HEK293T (cell line): ENCODE measurements at regions not wholly inside any gene's neighbourhood (a gene's known extent, or its start where the extent isn't known, plus 50 kb on each side); places are given as distances from the start of the nearest gene placed in this dataset.

ENCODE experiments used
- CTCF ChIA-PET: fragments of 350-600 bp; formaldehyde crosslinking; extraction: SDS; loops from one replicate; lab custom pipeline; 2021; ENCODE audit warnings: antibody characterized with exemption, inconsistent platforms; lab: Yijun Ruan, JAX
- POLR2A ChIA-PET: fragments of 350-600 bp; formaldehyde crosslinking; extraction: SDS; loops from one replicate; lab custom pipeline; 2020; ENCODE audit warnings: antibody characterized with exemption, inconsistent platforms; lab: Yijun Ruan, JAX
- DNase-seq: peaks from one replicate; pipeline ENCODE4 v3.0.0; 2012; ENCODE audit warnings: mixed read lengths; ENCODE audit errors: extremely low spot score
- ARNT ChIP-seq: fragments of 450-650 bp; IDR thresholded peaks from 2 replicates; pipeline ENCODE4 v1.6.1; 2017; ENCODE audit warnings: mild to moderate bottlenecking
- BHLHE40 ChIP-seq: fragments of 450-650 bp; IDR thresholded peaks from 2 replicates; pipeline ENCODE4 v1.6.1; 2016; ENCODE audit warnings: mild to moderate bottlenecking, moderate library complexity, borderline replicate concordance
- CTBP1 ChIP-seq: fragments of 450-650 bp; IDR thresholded peaks from 2 replicates; pipeline ENCODE4 v1.6.1; 2016; ENCODE audit warnings: borderline replicate concordance
- ELF4 ChIP-seq: fragments of 450-650 bp; IDR thresholded peaks from 2 replicates; pipeline ENCODE4 v1.6.1; 2017; ENCODE audit warnings: antibody characterized with exemption
- FOXA1 ChIP-seq: fragments of 450-650 bp; IDR thresholded peaks from 2 replicates; pipeline ENCODE4 v1.6.1; 2016; ENCODE audit warnings: mild to moderate bottlenecking
- FOXK2 ChIP-seq: fragments of 450-650 bp; IDR thresholded peaks from 2 replicates; pipeline ENCODE4 v1.6.1; 2016; ENCODE audit warnings: mild to moderate bottlenecking
- FOXM1 ChIP-seq: fragments of 450-650 bp; IDR thresholded peaks from 2 replicates; pipeline ENCODE4 v1.6.1; 2017; ENCODE audit warnings: mild to moderate bottlenecking, borderline replicate concordance
- HDGF ChIP-seq: fragments of 450-650 bp; IDR thresholded peaks from 2 replicates; pipeline ENCODE4 v1.6.1; 2017; ENCODE audit warnings: antibody characterized with exemption, borderline replicate concordance
- L3MBTL2 ChIP-seq: fragments of 450-650 bp; conservative IDR thresholded peaks from 2 replicates; pipeline ENCODE4 v1.6.1; 2016; ENCODE audit warnings: mild to moderate bottlenecking
- LEF1 ChIP-seq: fragments of 450-650 bp; IDR thresholded peaks from 2 replicates; pipeline ENCODE4 v1.6.1; 2017; ENCODE audit warnings: mild to moderate bottlenecking, borderline replicate concordance
- NFRKB ChIP-seq: fragments of 450-650 bp; IDR thresholded peaks from 2 replicates; pipeline ENCODE4 v1.6.1; 2016; ENCODE audit warnings: mild to moderate bottlenecking, moderate library complexity
- PKNOX1 ChIP-seq: fragments of 450-650 bp; IDR thresholded peaks from 2 replicates; pipeline ENCODE4 v1.6.1; 2016
- SP1 ChIP-seq: fragments of 450-650 bp; IDR thresholded peaks from 2 replicates; pipeline ENCODE4 v1.6.1; 2017
- SUZ12 ChIP-seq: fragments of 450-650 bp; IDR thresholded peaks from 2 replicates; pipeline ENCODE4 v1.6.1; 2016; ENCODE audit warnings: mild to moderate bottlenecking
- TARDBP ChIP-seq: fragments of 450-650 bp; IDR thresholded peaks from 2 replicates; pipeline ENCODE4 v1.6.1; 2016
- ZNF384 ChIP-seq: fragments of 450-650 bp; IDR thresholded peaks from 2 replicates; pipeline ENCODE4 v1.6.1; 2016

GRCh38 chr1:182288749-182289604, 102.6 kb downstream of the GLUL start:
- no peak for DNase-seq
- TF ChIP-seq ARNT: no peak
- TF ChIP-seq ZNF384: no peak
- no peak for TF ChIP-seq FOXM1
- ChIA-PET POLR2A (no interaction called here), CTCF (interaction anchor here (0.6 to 1.2 kb wide), 3 partner anchors 16 to 108 kb away, joined by 3 read pairs; no protein-coding TSS in a partner anchor)

- no peak for DNase-seq
- ChIA-PET POLR2A (no interaction called here), CTCF (no interaction called here)
- TF ChIP-seq L3MBTL2 (no peak), FOXA1 (no peak), ZNF384 (no peak), BHLHE40 (no peak), SP1 (no peak), ELF4 (no peak), FOXK2 (no peak), LEF1 (no peak), FOXM1 (no peak), HDGF (no peak), TARDBP (no peak), SUZ12 (no peak), NFRKB (no peak), ARNT (no peak), PKNOX1 (no peak), CTBP1 (no peak)
These were observed 104.8 kb downstream of the GLUL start for GRCh38 chr1:182286761-182287160.

GRCh38 chr1:182283746-182284544, 107.6 kb downstream of the GLUL start:
- ChIA-PET CTCF (no interaction called here), POLR2A (no interaction called here)

GRCh38 chr1:182281541-182281940, 110.0 kb downstream of the GLUL start:
- ChIA-PET POLR2A (no interaction called here), CTCF (no interaction called here)

More at GRCh38 chr1:182283746-182284544, 107.6 kb downstream of the GLUL start:
- DNase-seq: no peak
- no peak for TF ChIP-seq CTBP1
- TF ChIP-seq BHLHE40: no peak
- TF ChIP-seq ZNF384: no peak
- peak; percentile 46 for TF ChIP-seq PKNOX1

GRCh38 chr1:182280504-182280900, 111.1 kb downstream of the GLUL start:
- TF ChIP-seq LEF1: no peak
- CTCF ChIA-PET: no interaction called here
- POLR2A ChIA-PET: no interaction called here
- no peak for DNase-seq

More at GRCh38 chr1:182281541-182281940, 110.0 kb downstream of the GLUL start:
- DNase-seq: no peak
- TF ChIP-seq CTBP1 (no peak), FOXA1 (no peak), SUZ12 (no peak), FOXM1 (no peak)

- POLR2A ChIA-PET: no interaction called here
- DNase-seq: no peak
- CTCF ChIA-PET: no interaction called here
- TF ChIP-seq SUZ12 (no peak), FOXK2 (no peak), BHLHE40 (no peak), CTBP1 (no peak), LEF1 (no peak), ARNT (no peak), L3MBTL2 (no peak), FOXM1 (no peak), ELF4 (no peak), NFRKB (no peak), PKNOX1 (no peak), SP1 (no peak), HDGF (no peak), FOXA1 (no peak), ZNF384 (no peak), TARDBP (no peak)
These were observed 111.7 kb downstream of the GLUL start for GRCh38 chr1:182279724-182280503.
